SK-N-SH (cell line): ENCODE measurements at regions not wholly inside any gene's neighbourhood (a gene's known extent, or its start where the extent isn't known, plus 50 kb on each side); places are given as distances from the start of the nearest gene placed in this dataset.

Experiments
- CTCF ChIA-PET: fragments of 300-600, 350-600 bp; formaldehyde crosslinking; extraction: SDS; loops from one replicate; lab custom pipeline; 2021; lab: Yijun Ruan, JAX
- POLR2A ChIA-PET: fragments of 350-600 bp; sonication (Branson Sonifier 250); formaldehyde crosslinking; extraction: SDS; loops from one replicate; lab custom pipeline; 2020; ENCODE audit warnings: antibody characterized with exemption, inconsistent platforms; lab: Yijun Ruan, JAX
- DNase-seq: peaks from one replicate; pipeline ENCODE4 v3.0.0; 2012
- H2AFZ ChIP-seq: fragments of 200-600 bp; sonication (generic); 2 replicates; pipeline ENCODE4 v1.8.1; 2016; ENCODE audit warnings: antibody characterized with exemption, mild to moderate bottlenecking, low read depth
- H3F3A ChIP-seq: fragments of 200-600 bp; sonication (generic); replicated peaks from 2 replicates; pipeline ENCODE3; 2016; ENCODE audit warnings: antibody characterized with exemption, mild to moderate bottlenecking; ENCODE audit not compliant: insufficient read depth
- H3K27ac ChIP-seq, 2 experiments: fragments of 200-500 bp in 1 of 2; fragments of 200-600 bp in 1 of 2; sonication (Bioruptor generic) in 1 of 2; sonication (generic), shearing (Covaris generic) in 1 of 2; 2 replicates each; pipeline versions ENCODE4 v1.5.1 to v1.6.1; 2014 to 2016; ENCODE audit warnings: low read depth in 2 of 2, inconsistent platforms in 1 of 2, low read length in 1 of 2, mild to moderate bottlenecking in 1 of 2, mixed read lengths in 1 of 2
- H3K27me3 ChIP-seq: fragments of 200-600 bp; sonication (generic), shearing (Covaris generic); 2 replicates; pipeline ENCODE4 v1.6.1; 2016; ENCODE audit warnings: mixed run types; ENCODE audit not compliant: insufficient read depth
- H3K36me3 ChIP-seq, 2 experiments: fragments of 200-500 bp in 1 of 2; fragments of 200-600 bp in 1 of 2; sonication (Bioruptor generic) in 1 of 2; sonication (generic) in 1 of 2; replicated peaks in 1 of 2; 2 replicates each; pipeline versions ENCODE3 to v1.5.1; 2014 to 2016; ENCODE audit warnings: low read length in 1 of 2, mild to moderate bottlenecking in 1 of 2; ENCODE audit not compliant: insufficient read depth in 2 of 2, control insufficient read depth in 1 of 2
- H3K4me1 ChIP-seq, 2 experiments: fragments of 200-500 bp in 1 of 2; fragments of 200-600 bp in 1 of 2; sonication (Bioruptor generic) in 1 of 2; sonication (generic), shearing (Covaris generic) in 1 of 2; 2 replicates each; pipeline versions ENCODE4 v1.5.1 to v1.6.1; 2014 to 2016; ENCODE audit warnings: low read depth in 1 of 2, low read length in 1 of 2, mixed run types in 1 of 2; ENCODE audit not compliant: insufficient read depth in 2 of 2, control insufficient read depth in 1 of 2
- H3K4me2 ChIP-seq: fragments of 200-600 bp; sonication (generic), shearing (Covaris generic); 2 replicates; pipeline ENCODE4 v1.6.1; 2017; ENCODE audit warnings: mixed run types
- H3K4me3 ChIP-seq, 2 experiments: fragments of 200-500 bp in 1 of 2; fragments of 200-600 bp in 1 of 2; sonication (Bioruptor generic) in 1 of 2; sonication (generic), shearing (Covaris generic) in 1 of 2; 2 replicates each; pipeline versions ENCODE4 v1.5.1 to v1.8.1; 2014 to 2016; ENCODE audit warnings: low read depth in 2 of 2, inconsistent platforms in 1 of 2, low read length in 1 of 2, mild to moderate bottlenecking in 1 of 2, mixed read lengths in 1 of 2, moderate library complexity in 1 of 2
- H3K79me2 ChIP-seq: fragments of 200-600 bp; sonication (generic); 2 replicates; pipeline ENCODE4 v1.8.1; 2017; ENCODE audit warnings: mild to moderate bottlenecking; ENCODE audit not compliant: insufficient read depth
- H3K9ac ChIP-seq: fragments of 200-600 bp; sonication (generic); 2 replicates; pipeline ENCODE4 v1.6.1; 2017; ENCODE audit warnings: mixed run types
- H3K9me2 ChIP-seq: fragments of 200-600 bp; sonication (generic); 2 replicates; pipeline ENCODE4 v1.6.1; 2017; ENCODE audit warnings: mixed run types
- H3K9me3 ChIP-seq: fragments of 200-600 bp; sonication (generic); 2 replicates; pipeline ENCODE4 v1.6.1; 2017; ENCODE audit warnings: mixed run types, mild to moderate bottlenecking, moderate library complexity
- H4K20me1 ChIP-seq: fragments of 200-600 bp; sonication (generic); 2 replicates; pipeline ENCODE4 v1.6.1; 2017; ENCODE audit warnings: mild to moderate bottlenecking, mixed run types; ENCODE audit not compliant: insufficient read depth
- CHD2 ChIP-seq: fragments of 150-350 bp; IDR thresholded peaks from 2 replicates; pipeline ENCODE4 v1.6.1; 2018; ENCODE audit warnings: low read length; ENCODE audit not compliant: partially characterized antibody
- FOSL2 ChIP-seq: IDR thresholded peaks from 2 replicates; pipeline ENCODE4 v1.4.0; 2012; ENCODE audit warnings: low read depth, mild to moderate bottlenecking, moderate library complexity, borderline replicate concordance
- IRF3 ChIP-seq: fragments of 150-350 bp; IDR thresholded peaks from 2 replicates; pipeline ENCODE4 v1.6.1; 2016; ENCODE audit warnings: mild to moderate bottlenecking, low read depth, low read length
- JUND ChIP-seq: IDR thresholded peaks from 2 replicates; pipeline ENCODE4 v1.4.0; 2012
- MAX ChIP-seq: IDR thresholded peaks from 2 replicates; pipeline ENCODE4 v1.4.0; 2012; ENCODE audit warnings: low read depth
- NFIC ChIP-seq: IDR thresholded peaks from 2 replicates; pipeline ENCODE4 v1.4.0; 2012; ENCODE audit warnings: borderline replicate concordance
- NRF1 ChIP-seq: IDR thresholded peaks from 2 replicates; pipeline ENCODE4 v1.6.1; 2012; ENCODE audit warnings: low read depth, mild to moderate bottlenecking, low read length
- POLR2AphosphoS5 ChIP-seq: IDR thresholded peaks from 2 replicates; pipeline ENCODE4 v1.6.1; 2012; ENCODE audit warnings: low read depth, low read length
- RAD21 ChIP-seq: IDR thresholded peaks from 2 replicates; pipeline ENCODE4 v1.6.1; 2012; ENCODE audit warnings: mild to moderate bottlenecking, low read length
- RCOR1 ChIP-seq: fragments of 150-350 bp; IDR thresholded peaks from 2 replicates; pipeline ENCODE4 v1.6.1; 2017; ENCODE audit warnings: antibody characterized with exemption, low read length
- SIN3A ChIP-seq: IDR thresholded peaks from 2 replicates; pipeline ENCODE4 v1.6.1; 2012; ENCODE audit warnings: low read depth, mild to moderate bottlenecking, low read length, moderate library complexity, borderline replicate concordance
- SMC3 ChIP-seq: IDR thresholded peaks from 2 replicates; pipeline ENCODE4 v1.6.1; 2012; ENCODE audit warnings: low read depth, low read length, improper control_type of control experiment
- TAF1 ChIP-seq: IDR thresholded peaks from 2 replicates; pipeline ENCODE4 v1.6.1; 2012; ENCODE audit warnings: low read depth, mild to moderate bottlenecking, low read length, moderate library complexity, borderline replicate concordance
- TEAD4 ChIP-seq: IDR thresholded peaks from 2 replicates; pipeline ENCODE4 v1.4.0; 2012; ENCODE audit warnings: mild to moderate bottlenecking, borderline replicate concordance; ENCODE audit not compliant: insufficient read depth
- USF1 ChIP-seq: IDR thresholded peaks from 2 replicates; pipeline ENCODE4 v1.4.0; 2012; ENCODE audit warnings: low read depth, borderline replicate concordance
- ZBTB33 ChIP-seq: IDR thresholded peaks from 2 replicates; pipeline ENCODE4 v1.4.0; 2012; ENCODE audit warnings: low read depth, borderline replicate concordance
- WGBS: methylation state at CpG from one replicate; pipeline ENCODE4 v1.1.6; 2017; ENCODE audit warnings: low lambda C conversion rate; 5-methylcytosine and 5-hydroxymethylcytosine counted together
- TF ChIP-seq, protein P1 (sequence below): IDR thresholded peaks from 2 replicates; pipeline ENCODE4; 2012

DNA sequence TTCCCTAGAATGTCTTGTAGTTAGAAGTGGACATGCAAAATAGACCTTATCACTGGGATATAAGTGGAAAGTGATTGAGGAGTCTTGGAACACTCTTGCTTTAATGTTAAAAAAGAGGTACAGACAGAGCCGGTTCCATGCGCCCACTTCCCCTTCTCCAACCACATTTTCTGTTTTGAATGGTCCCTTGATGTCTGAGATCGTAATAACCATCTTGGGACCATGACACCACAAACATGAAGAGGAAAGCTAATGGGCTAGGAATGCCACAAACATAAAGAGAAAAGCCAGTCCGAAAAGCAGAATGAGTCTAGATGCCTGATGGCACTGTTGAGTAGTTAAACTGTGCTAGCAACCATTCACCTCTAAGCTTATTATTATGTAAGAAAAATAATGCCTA lies 54.8 kb upstream of the SPON1 start:
- H3K36me3 ChIP-seq, result no peaks in the 10 kb centered on the region
- no peak overlapping the region for H3K4me2 ChIP-seq
- H3K9ac ChIP-seq, result no peak overlapping the region
- peaks cover 0 to 2% of the 10 kb centered on the region in 2 experiments; a peak in 1 of 4 replicates for H3K4me1 ChIP-seq
- H3K79me2 ChIP-seq, result no peaks in the 10 kb centered on the region
- no peak for TF ChIP-seq JUND
- TF ChIP-seq SMC3, result no peak
- TF ChIP-seq RAD21, result no peak
- no peak for TF ChIP-seq USF1
- TF ChIP-seq CHD2, result no peak
- TF ChIP-seq FOSL2, result no peak
- no peak for TF ChIP-seq RCOR1
- TF ChIP-seq, protein P1, sequence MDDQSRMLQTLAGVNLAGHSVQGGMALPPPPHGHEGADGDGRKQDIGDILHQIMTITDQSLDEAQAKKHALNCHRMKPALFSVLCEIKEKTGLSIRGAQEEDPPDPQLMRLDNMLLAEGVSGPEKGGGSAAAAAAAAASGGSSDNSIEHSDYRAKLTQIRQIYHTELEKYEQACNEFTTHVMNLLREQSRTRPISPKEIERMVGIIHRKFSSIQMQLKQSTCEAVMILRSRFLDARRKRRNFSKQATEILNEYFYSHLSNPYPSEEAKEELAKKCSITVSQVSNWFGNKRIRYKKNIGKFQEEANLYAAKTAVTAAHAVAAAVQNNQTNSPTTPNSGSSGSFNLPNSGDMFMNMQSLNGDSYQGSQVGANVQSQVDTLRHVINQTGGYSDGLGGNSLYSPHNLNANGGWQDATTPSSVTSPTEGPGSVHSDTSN, result no peak
- no peak for TF ChIP-seq IRF3
- TF ChIP-seq TAF1, result no peak
- H3K9me3 ChIP-seq, result 0 out of 2 replicates have a peak, but pooled peaks cover 5% of the 10 kb centered on the region
- no peaks in the 10 kb centered on the region for H3F3A ChIP-seq
- no peak overlapping the region for H3K27ac ChIP-seq
- no peak overlapping the region for H3K4me3 ChIP-seq
- WGBS, result 48% methylated on average over 4 of the region's 4 CpGs
- ChIA-PET CTCF (no interaction called here), POLR2A (no interaction called here)
- DNase-seq, result no peak
- no peaks in the 10 kb centered on the region for H3K9me2 ChIP-seq
- no peak overlapping the region for H2AFZ ChIP-seq
- H3K27me3 ChIP-seq, result no peaks in the 10 kb centered on the region
- no peaks in the 10 kb centered on the region for H4K20me1 ChIP-seq

GRCh38 chr11:13908535-13908934 lies 54.0 kb upstream of the SPON1 start:
- no peak overlapping the region for H3K4me3 ChIP-seq
- WGBS, result 20% methylated on average over 4 of the region's 4 CpGs
- no peak overlapping the region for H3K4me2 ChIP-seq
- H3K9me3 ChIP-seq, result 0 out of 2 replicates have a peak, but pooled peaks cover 5% of the 10 kb centered on the region
- peak; percentile 15 for DNase-seq
- no peaks in the 10 kb centered on the region for H3K36me3 ChIP-seq
- H3K9ac ChIP-seq, result no peak overlapping the region
- POLR2A ChIA-PET, result no interaction called here
- H4K20me1 ChIP-seq, result no peaks in the 10 kb centered on the region
- no peaks in the 10 kb centered on the region for H3K27me3 ChIP-seq
- TF ChIP-seq, protein P1, result no peak
- TF ChIP-seq ZBTB33 (no peak), POLR2AphosphoS5 (no peak), JUND (no peak), TAF1 (no peak), FOSL2 (no peak), NRF1 (no peak), MAX (no peak), SIN3A (no peak), NFIC (no peak), RAD21 (no peak), TEAD4 (no peak)
- no peaks in the 10 kb centered on the region for H3K9me2 ChIP-seq
- CTCF ChIA-PET, result no interaction called here
- H2AFZ ChIP-seq, result no peak overlapping the region
- no peaks in the 10 kb centered on the region for H3F3A ChIP-seq
- H3K27ac ChIP-seq, result peak overlapping the region in 1 of 2 experiments; percentile 34; a peak in 1 of 4 replicates
- H3K79me2 ChIP-seq, result no peaks in the 10 kb centered on the region
- peaks cover 0 to 2% of the 10 kb centered on the region in 2 experiments; a peak in 1 of 4 replicates for H3K4me1 ChIP-seq
